Epithelial cell of proximal tubule (primary cell): ENCODE measurements at regions not wholly inside any gene's neighbourhood (a gene's known extent, or its start where the extent isn't known, plus 50 kb on each side); places are given as distances from the start of the nearest gene placed in this dataset.
A peak's percentile ranks its signal among the peaks of the same experiment; 100 is the strongest.
"Not testable (repeated sequence)": the region's sequence is repeated elsewhere in the genome, so short reads cannot be mapped to it uniquely, and the experiment has no call there.

Source experiments
- DNase-seq: peaks from one replicate; pipeline ENCODE4 v3.0.0-alpha.2; 2011; ENCODE audit warnings: low read depth
- H3K4me3 ChIP-seq: 2 replicates; pipeline ENCODE4 v1.5.1; 2011; ENCODE audit warnings: low read depth, mild to moderate bottlenecking, low read length
- TF ChIP-seq, protein P1 (sequence below): conservative IDR thresholded peaks from 2 replicates; pipeline ENCODE4 v1.5.1; 2012; ENCODE audit warnings: low read depth, mild to moderate bottlenecking, low read length

- DNase-seq: no peak
- no peak overlapping the region for H3K4me3 ChIP-seq
- TF ChIP-seq, protein P1, sequence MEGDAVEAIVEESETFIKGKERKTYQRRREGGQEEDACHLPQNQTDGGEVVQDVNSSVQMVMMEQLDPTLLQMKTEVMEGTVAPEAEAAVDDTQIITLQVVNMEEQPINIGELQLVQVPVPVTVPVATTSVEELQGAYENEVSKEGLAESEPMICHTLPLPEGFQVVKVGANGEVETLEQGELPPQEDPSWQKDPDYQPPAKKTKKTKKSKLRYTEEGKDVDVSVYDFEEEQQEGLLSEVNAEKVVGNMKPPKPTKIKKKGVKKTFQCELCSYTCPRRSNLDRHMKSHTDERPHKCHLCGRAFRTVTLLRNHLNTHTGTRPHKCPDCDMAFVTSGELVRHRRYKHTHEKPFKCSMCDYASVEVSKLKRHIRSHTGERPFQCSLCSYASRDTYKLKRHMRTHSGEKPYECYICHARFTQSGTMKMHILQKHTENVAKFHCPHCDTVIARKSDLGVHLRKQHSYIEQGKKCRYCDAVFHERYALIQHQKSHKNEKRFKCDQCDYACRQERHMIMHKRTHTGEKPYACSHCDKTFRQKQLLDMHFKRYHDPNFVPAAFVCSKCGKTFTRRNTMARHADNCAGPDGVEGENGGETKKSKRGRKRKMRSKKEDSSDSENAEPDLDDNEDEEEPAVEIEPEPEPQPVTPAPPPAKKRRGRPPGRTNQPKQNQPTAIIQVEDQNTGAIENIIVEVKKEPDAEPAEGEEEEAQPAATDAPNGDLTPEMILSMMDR: no peak
Observed at GRCh38 chr15:77874063-77874462, 203.4 kb downstream of the TBC1D2B start.

DNA sequence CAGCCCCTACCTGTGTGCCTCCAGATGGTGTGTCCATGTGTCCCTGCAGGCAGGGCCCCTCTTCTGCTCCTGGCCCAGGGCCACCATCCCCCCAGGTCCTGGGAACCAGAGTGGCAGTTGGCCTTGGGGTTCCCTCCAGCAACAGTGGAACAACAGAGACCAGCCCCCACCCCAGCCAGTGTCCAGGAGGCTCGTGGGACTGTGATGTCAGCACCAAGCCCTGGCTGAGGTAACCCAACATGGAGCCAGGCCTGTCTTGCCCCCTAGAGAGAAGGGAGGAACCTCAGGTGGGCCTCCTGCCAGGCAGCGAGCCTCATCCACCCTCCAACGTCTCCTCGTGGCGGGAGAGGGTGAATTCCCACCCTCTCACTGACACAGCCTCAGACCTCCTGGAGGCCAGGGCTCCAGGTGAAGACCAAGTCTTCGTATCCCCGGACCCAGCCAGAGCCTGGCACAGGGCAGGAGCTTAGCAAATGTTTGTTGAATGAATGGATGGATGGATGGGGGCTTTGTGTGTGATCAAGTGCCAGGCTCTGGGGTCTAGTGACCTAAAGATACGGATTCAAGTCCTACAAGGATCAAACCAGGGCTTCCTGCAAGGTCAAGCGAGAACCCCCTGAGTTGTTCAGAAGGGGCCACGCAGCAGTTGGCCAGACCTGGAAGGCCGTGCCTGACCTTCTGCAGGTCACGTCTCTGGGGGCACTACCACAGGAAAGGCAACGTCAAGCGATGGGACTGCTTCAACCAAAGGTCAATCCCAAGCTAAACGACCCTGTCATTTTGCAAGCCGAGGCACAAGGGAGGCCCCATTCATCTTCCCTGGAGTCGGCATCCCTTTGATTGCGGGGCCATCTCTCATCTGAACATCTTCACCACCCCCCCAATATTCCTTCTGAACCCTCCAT, 204.7 kb downstream of the TBC1D2B start:
- DNase-seq, H3K4me3 ChIP-seq: not testable (repeated sequence)

GRCh38 chr15:77871852-77872371, 205.6 kb downstream of the TBC1D2B start:
- DNase-seq: no peak
- TF ChIP-seq, protein P1: peak; percentile 42
- H3K4me3 ChIP-seq: no peak overlapping the region

DNA sequence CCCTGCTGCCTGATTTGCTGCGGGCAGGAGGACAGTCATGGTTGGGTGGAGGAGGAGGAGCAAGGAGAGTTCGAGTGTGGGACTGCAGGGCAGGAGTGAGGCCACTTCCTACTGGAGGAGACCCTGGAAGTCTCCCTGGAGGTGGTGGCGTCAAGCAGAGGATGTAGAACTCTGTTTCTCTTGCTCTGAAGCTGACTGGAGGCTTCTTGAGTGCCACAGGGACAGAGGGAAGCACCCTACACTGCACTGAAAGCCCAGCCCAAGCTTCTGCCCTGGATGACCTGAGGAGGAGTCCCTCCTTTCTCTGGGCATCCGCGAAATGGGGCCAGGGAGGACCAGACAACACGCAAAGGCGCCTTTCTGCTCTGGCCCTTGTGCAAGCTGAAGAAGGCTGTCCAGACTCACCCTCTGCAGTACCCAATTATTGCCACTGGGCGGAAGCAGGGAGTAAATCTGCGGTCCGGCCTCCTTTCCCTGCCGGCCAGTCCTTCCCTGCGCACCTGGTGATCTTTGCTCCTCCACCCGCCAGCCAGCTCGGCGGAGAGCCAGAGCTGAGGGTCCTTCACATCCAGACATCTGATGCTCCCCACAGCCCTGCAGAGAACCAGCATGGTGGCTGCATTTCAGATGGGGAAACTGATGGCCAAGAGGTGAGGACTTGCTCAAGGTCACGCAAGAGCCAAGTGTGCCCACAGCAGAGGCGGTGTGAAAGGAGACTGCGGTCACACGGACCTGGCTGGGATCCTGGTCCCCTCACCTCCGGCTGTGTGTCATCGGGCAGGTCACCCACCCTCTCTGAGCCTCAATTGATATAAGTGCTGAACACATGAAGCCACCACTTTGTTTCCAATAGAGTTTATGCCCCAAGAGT, 207.1 kb downstream of the TBC1D2B start:
- H3K4me3 ChIP-seq: no peak overlapping the region
- DNase-seq: no peak
- TF ChIP-seq, protein P1: peak; percentile 65

- no peak for DNase-seq
- H3K4me3 ChIP-seq: no peak overlapping the region
- TF ChIP-seq, protein P1: no peak
Observed at GRCh38 chr15:77869021-77869895, 208.3 kb downstream of the TBC1D2B start.

- H3K4me3 ChIP-seq, DNase-seq: not testable (repeated sequence)
Observed at GRCh38 chr15:77868048-77868629, 209.4 kb downstream of the TBC1D2B start.
